ENCODE measurements at regions not wholly inside any gene's neighbourhood (a gene's known extent, or its start where the extent isn't known, plus 50 kb on each side); places are given as distances from the start of the nearest gene placed in this dataset.
A peak's percentile ranks its signal among the peaks of the same experiment; 100 is the strongest.

DNA sequence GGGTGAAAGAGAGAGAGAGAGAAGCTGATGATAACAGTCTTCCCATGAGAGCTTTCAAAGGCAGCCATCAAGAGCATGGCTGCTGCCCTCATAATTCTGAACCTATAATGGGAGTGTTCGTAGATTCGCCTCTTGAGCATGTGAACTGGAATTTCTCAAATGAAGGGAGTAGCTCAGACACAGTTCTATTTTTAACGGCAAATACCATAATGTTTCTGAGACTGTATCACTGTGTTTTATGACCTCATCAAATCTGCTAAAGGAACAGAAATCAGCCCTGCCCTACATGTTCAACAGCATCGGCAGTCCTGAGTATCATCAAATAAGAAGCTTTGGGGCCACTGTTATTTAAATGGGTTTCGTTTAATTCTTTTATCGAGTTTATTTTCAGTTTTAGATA lies 645.6 kb downstream of the GALR1 start:
- no peak for FAIRE-seq
- no peak for DNase-seq (ENCODE audit: insufficient read length, low spot score)

DNA sequence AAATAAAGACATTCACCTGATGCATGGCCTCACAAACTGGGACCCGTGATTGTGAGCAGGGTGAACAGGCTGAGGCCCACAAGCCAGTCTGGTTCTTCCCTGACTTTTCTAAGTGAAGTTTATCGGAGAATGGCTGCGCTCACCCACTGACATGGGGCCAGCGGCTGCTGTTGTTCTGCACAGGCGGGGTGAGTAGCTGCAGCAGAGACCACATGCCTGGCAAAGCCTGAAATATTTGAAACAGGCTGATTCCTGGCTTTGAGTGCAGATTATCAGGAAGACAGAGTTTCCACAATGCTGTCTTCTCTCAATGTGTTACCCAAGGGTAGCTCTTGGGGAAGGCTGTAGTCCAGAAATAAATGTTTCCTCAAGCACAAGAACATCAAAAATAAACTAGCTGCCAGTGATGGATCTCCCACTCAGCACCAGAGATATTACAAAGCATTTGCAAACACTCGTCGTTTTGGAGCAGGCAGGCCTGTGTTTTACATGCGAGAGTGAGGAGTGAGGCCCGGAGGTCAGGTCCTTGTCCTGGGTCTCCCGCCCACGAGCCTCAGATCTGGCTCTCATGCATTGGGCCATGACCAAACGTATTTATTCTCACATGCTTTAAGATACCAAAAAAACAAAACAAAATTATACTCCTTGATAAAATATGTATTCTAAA lies 647.1 kb downstream of the GALR1 start:
- FAIRE-seq (no peak), DNase-seq (ENCODE audit: insufficient read length, low spot score) (no peak)

DNA sequence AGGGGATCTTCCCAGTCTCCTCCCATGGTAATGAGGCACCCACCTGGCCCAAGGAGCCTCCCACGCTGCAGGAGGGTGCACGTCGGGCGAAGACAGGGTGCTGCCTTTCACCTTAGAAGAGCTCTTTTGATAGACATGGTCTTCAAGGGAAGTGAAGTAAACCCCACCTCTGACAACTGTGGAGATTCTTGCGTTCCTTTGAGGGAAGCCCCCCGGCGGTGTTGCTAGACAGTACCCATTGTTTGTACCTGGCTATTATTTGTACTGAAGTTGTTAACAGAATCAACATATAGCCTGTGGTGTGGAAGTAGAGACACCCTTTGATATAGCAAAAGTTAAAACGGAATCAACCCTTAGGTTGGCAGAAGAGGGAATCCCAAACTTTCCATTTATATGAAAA lies 648.0 kb downstream of the GALR1 start:
- FAIRE-seq (no peak), DNase-seq (ENCODE audit: insufficient read length, low spot score) (no peak)

DNA sequence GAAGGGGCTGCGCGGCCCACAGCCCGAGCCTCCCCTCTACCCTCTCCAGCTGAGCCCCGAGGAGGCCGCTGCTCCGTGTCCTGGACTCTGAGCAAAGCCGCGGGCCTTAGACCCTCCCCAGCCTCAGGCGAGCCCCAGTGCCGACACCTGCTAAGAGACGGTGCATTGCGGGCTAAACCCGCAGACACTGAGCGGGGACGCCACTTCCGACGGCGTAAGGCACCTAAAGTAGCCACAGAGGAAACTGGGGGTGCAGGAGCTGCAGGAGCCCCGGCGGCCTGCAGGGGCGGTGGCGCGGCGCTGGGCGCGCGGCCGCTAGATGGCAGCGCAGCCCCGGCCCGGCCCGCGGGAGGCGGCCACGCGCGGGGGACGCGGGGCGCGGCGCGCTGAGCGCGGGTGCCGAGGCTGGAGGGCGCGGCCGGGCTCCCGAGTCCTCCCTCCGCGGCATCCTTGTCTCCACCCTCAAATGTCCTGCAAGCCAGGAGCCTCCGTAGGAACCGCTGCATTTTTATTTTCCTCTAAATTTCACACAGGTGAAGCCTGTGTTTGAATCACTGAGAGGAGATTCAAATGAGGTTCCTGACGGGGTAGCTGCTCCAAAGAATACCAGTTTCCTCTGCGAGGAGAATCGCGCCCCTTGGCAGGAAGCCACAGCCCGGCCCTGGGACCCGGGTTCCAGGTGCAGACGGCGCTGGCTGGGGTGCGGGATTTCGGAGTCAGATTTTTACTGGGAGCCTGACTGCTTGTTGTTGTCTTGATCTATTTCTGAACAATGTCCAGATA lies 650.5 kb downstream of the GALR1 start:
- peak; percentile 69 for DNase-seq (ENCODE audit: insufficient read length, low spot score)
- FAIRE-seq = peak; percentile 65

DNA sequence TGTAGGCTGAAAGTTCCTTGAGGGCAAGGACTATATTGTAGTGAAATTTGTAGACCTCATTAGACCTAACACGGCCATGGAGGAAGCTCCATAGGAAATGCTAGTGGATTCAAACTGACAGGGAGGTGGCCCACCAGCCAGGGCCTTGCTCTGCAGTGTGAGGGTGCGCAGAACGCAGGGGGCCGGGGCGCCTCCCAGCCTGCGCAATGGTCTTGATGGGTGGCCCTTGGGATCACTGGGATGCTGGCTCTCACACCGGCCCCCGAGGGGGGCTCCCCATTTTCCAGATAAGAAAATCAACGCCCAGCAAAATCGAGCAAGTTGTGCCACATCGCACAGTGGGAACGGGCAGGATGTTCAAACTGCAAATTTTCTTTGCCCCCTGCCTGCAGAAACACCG lies 655.4 kb downstream of the GALR1 start:
- no peak for DNase-seq (ENCODE audit: insufficient read length, low spot score)

DNA sequence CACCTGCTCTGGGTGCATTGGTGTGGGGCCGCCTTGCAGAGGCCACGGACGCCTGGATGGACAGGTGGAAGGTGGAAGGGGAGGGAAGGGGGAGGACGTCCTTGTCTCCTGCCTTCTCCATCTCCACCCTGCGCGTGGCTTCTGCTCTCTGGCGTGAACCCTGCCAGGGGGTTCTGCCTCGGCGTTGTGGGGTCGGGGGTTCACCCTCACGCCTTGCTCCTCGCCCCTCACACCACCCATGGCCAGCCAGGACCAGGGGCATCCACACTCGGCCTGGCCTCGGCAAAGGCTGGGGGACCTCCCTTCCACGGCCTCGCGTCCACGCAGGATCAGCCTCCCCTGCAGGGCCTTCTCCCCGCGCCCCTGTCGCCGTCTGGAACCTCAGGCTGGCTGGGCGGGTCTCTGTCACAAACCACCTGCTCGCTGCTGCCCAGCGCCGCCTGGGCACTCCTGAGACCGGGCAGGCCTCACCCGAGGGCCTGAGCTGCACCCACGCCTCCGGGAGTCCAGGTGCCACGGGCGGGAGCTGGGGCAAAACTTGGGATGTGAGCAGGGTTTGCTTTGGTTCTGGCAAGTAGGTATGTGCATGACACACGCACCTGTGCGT lies 655.9 kb downstream of the GALR1 start:
- FAIRE-seq = no peak
- DNase-seq (ENCODE audit: insufficient read length, low spot score) = no peak

More for the DNA sequence above, 655.4 kb downstream of the GALR1 start:
- FAIRE-seq = no peak

DNA sequence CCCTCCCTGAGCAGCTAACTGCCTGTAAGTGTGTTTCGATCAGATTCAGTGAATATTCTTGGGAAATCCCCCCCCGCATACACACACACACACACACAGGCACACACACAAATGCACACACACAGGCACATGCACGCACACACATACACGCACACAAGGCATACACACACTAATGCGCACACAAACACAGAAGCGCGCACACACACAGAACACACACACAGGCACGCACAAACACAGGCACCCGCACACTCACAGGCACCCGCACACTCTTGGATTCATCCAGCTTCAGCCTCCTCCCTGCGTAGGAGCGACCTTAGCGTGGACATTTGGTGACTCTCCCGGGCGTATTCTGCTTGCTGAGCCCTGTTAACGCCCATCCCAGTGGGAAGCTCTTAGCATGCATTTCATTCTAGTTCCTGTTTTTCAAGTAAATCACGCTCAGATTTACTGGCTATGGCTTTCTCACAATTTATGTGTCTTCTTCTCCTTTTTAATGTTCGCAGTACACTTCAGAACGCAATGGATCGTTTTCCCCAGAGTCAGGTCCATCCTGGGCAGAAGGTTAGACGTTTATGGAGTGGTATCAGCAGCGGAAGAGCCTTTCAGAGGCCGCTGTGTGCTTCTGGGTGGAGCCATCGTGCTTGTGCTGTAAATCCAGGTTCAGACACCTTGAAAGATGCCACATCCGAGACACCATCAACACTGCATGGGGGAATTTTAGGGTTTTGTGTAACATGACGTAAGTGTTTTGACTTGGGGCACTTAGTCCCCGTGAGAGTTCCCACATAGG lies 656.6 kb downstream of the GALR1 start:
- FAIRE-seq (no peak), DNase-seq (ENCODE audit: insufficient read length, low spot score) (no peak)

DNA sequence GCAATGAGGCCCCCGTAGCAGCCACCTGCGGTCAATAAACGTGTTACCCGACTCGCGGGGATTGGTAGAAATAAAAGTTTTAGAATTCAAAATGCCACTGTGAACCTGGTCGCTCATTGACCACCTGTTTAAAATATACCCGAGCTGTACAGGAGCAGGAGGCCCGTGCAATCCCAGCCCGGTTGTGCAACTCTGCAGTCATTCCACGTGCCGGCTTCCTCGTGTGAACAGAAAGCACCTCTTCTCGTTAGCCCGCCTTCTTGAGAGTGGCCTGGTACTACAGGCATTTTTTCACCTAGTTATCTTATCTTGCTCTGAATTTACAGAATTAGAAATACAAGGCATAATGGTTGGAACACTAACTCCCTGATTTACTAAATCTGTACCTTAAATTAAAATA lies 660.7 kb downstream of the GALR1 start:
- no peak for FAIRE-seq

DNA sequence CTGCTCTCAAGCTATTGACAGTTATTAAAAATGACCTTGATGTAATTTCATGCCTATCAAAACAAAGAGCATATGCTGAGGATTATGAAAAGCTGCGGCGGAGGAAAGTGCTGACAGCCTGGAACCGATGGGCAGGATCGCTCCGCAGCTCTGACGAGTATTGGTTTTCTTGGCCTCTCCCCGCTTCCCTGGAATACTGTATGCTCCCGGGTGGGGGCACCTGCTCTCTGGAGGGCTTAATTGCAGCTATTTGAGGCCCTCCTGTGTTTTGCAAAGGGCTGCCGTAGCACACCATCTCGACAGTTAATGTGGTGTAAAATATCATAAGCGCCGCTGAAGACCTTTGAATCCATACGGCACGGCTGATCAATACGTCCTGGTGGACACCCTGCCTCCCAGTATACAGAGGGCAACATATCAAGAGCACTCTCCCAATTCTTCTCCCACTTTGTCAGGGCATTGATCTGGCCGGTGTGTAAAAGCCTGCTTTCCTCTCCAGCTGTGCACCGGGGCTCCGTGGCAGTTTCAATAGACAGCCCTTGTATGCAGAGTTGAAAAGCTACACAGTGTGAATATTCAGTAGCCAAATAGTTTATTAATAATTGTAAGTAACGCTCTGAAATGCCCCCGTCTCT lies 662.4 kb downstream of the GALR1 start:
- no peak for FAIRE-seq
- no peak for DNase-seq (ENCODE audit: insufficient read length, low spot score)

More for the DNA sequence above, 660.7 kb downstream of the GALR1 start:
- no peak for DNase-seq (ENCODE audit: insufficient read length, low spot score)

DNA sequence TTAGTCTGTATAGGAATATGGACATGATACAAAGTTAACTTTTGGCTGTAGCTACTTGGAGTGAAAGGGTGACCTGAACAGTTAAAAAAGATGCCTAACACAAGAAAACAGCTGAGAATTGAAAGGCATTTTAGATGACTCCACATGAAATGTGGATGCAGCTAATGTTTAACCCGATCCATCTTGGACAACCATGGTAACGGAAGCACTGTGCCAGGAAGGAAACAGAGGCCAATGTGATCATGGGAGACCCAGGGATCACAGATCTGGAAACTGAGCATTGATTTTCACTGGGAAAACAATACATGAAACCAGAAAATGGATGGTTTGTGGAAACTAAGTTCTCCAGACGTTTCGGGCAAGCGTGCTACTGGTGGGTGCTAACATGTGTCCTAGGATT lies 669.1 kb downstream of the GALR1 start:
- no peak for FAIRE-seq
- no peak for DNase-seq (ENCODE audit: insufficient read length, low spot score)

DNA sequence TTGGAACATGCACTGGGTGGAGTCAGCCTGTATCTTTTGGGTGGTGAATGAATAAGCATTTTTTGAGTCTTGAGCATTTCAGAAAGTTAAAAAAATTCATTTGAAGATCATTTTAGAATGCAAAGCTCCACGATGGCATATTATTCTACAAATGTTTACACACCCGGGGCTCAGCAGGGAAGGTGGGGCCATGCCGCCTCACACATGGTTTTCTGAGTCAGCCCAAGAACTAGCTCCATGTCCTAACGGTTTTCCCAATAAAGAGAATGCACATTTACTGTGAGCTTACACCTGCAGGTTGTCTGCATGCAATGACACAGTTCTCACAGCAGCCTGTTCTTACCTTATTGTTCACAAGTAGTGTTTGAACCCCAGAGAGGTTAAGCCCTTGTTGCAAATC lies 670.3 kb downstream of the GALR1 start:
- no peak for FAIRE-seq

DNA sequence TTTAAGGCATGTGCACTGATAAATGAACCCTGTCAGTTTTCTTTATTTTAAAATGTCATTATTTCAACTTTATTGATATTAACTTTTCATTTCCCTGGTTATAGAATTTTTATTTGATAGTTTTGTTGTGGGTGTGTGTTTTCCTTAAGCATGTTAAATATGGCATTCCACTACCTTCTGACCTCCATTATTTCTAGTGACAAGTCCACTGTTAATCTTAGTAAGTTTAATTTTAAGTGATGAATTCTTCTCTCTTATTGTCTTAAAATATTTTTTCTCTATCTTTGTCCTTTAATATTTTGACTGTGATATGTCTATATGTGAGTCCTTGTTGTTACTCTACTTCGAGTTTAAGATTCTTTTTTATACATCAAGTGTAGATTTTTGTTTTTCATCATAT lies 685.7 kb downstream of the GALR1 start:
- FAIRE-seq = no peak

More for the DNA sequence above, 670.3 kb downstream of the GALR1 start:
- DNase-seq (ENCODE audit: insufficient read length, low spot score) = no peak

DNA sequence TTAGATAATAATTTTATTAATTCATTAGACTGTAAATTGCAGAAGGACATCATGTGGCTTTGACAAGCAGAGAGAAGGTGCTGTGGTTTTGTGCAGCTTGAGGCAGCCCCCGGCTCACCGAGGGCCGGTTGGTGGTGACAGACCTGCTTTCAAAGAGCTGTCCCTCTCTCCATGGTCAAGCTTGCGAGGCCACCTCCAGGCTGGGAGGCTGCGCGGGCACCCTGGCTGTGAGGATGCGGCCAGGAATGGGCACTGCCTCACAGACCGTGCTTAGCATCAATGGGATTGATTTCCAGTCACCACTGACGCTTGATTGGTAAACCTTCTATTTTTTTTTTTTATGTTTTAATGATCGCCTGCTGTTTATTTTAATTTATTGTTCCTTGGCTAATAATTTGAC lies 690.9 kb downstream of the GALR1 start:
- no peak for DNase-seq (ENCODE audit: insufficient read length, low spot score)
- no peak for FAIRE-seq

More for the DNA sequence above, 685.7 kb downstream of the GALR1 start:
- DNase-seq (ENCODE audit: insufficient read length, low spot score) = no peak

DNA sequence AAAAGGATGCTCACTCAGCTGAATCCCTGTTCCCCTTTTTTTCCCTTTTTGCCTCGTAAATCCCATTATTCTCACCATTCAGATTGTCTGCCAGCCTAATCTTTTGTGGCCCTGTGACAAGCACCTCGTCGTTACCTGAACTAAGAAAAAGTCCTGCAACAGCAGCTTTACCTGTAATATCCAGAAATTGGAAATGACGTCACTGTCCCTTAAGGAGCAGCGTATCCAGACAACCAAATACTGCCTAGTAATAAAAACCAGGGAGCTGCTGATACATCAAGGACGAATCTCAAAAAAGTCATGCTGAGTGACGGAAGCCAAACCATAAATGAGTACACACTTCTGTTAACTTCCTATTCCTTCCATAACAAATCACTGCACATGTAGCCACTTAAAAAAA lies 694.9 kb downstream of the GALR1 start:
- no peak for FAIRE-seq

DNA sequence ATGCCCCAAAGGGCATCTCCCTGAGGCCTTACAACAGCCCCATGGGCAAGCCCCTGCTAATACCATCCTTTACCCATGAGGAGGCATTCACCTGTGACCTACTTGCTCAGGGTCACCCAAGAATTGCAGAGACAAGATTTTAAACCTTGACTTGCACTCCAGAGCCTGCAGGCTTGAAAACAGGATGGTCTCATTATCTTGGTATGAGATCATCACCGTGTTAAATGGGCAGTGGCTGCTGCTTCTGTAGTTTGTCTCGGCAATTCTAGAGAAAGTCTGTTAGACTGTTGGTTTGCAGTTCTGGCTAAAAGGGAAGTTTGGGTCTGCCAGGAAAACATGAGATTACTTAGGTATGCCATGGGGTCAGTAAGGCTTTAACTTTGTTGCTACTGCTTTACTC lies 698.9 kb downstream of the GALR1 start:
- FAIRE-seq (no peak), DNase-seq (ENCODE audit: insufficient read length, low spot score) (no peak)

More for the DNA sequence above, 694.9 kb downstream of the GALR1 start:
- DNase-seq (ENCODE audit: insufficient read length, low spot score) = no peak

DNA sequence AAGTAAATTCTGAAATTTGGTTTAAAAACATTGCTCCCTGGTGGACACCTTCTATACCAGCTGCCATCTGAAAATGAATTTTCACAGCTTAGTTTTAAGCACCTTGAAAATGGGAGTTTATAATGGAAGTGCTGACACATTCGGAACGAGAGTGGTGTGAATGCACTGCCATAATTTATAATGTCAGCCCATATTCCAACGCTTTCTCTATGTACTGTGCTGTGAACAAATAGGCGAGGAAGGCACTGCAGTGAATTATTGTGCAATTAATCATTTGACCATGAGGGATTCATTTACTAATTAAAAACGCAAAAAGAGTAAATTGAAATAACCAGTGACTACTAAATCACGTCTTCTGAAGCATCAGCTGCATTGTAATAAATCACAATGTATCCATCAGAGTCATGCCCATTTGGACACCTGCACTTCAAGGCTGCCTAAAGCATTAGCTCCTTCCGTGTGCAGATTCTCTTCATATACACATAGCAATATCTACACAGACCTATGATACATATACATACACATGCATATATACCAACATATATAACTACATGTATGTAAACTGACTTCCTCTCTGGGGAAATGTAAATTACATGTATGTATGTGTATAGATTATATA lies 699.8 kb downstream of the GALR1 start:
- no peak for DNase-seq (ENCODE audit: insufficient read length, low spot score)
- FAIRE-seq = no peak

DNA sequence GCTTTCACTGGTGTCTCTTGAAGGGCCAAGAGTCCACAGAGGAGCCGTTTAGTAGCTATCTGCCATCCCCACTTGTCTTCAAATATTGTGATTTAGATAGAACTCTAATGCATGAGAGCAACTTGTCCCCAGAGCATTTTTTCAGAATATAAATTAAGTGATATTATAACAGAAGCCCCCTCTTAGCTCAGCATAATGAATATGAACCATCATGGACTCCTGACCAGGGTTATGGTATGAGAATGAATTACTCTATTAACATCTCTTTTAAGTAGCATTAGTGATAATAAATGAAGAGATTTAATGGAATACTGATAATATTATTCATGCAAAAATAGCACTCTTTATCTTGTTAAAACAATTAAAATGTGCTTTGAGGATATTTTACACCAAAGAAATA lies 709.6 kb downstream of the GALR1 start:
- DNase-seq (ENCODE audit: insufficient read length, low spot score) = no peak
- FAIRE-seq = no peak

DNA sequence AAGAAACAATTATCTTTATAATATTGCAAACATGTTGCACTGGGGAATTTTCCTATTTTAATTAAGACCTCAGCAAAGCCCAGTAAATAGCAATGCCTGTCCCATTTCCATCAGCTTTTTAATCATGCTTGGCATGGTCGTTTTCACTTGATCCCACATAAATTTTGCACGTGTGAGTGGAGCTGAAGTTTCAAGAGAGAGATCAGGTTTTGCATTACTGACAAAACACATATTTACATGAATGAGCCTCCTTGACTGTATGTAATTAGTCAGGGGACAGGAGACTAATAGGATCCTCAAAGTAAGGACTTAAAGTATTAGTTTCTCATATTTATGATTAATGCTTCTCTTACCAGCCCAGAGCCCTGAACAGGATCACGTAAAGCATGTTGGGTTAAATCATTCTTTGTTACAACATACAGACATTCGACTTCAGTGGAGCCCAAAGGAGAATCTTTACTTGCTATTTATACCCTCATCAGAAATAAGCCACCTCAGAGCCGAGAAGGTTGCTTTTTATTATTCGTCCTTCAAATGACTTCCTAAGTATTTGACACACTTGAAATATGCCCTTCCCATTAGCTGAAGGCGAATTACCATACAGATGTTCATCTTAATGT lies 711.3 kb downstream of the GALR1 start:
- FAIRE-seq = no peak
- DNase-seq (ENCODE audit: insufficient read length, low spot score) = no peak

DNA sequence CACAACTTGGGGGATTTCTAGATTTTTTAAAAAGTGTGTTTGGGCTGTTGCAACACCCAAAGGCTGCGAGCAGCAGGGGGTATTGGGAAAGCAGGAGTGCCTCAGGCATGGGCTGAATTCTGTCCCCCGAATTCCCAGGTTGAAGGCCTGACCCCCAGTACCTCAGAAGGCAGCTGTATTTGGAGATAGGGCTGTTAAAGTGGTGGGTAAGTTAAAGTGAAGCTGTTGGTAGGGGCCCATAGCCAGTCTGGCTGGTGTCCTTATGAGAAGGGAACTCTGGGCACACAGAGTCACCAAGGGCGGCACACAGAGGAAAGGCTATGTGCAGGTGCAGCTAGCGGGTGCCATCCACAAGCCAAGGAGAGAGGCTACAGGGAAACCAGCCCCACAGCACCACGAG lies 717.4 kb downstream of the GALR1 start:
- DNase-seq (ENCODE audit: insufficient read length, low spot score) (no peak), FAIRE-seq (no peak)

DNA sequence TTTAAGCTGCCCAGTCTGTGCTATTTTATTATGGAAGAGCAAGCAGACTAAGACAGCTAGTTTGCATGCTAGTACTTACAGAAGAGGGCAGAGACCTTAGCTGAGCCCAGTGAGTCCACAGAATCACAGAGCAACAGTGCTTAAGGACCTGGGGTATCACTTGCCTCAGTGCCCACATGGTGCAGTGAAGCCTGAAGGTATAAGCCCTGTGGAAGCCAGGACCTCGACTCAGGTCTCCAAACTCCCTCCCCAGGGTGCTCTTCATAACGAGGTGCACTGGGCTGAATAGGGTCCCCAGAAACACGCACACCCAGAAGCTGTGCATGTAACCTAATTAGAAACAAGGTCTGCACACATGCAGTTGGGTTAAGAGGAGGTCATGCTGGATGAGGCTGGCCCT lies 718.1 kb downstream of the GALR1 start:
- no peak for DNase-seq (ENCODE audit: insufficient read length, low spot score)
- FAIRE-seq = no peak
